B cell (primary cell): ENCODE measurements at regions not wholly inside any gene's neighbourhood (a gene's known extent, or its start where the extent isn't known, plus 50 kb on each side); places are given as distances from the start of the nearest gene placed in this dataset.

Experiments
- ATAC-seq: fragments of 200-7000 bp; cut with Tn5 transposase; one replicate; pipeline ENCODE4 v1.10.0; 2021; ENCODE audit warnings: low read depth, mild to moderate bottlenecking, moderate number of reproducible peaks, moderate library complexity
- CTCF ChIA-PET: fragments of 350-600 bp; sonication (Branson Sonifier 250); formaldehyde crosslinking; loops from one replicate; lab custom pipeline; 2021; ENCODE audit warnings: antibody characterized with exemption, inconsistent platforms; lab: Charles Lee
- POLR2A ChIA-PET: fragments of 350-600 bp; sonication (Branson Sonifier 250); formaldehyde crosslinking; loops from one replicate; lab custom pipeline; 2021; ENCODE audit warnings: antibody characterized with exemption; lab: Charles Lee
- DNase-seq: peaks from one replicate; pipeline ENCODE4 v3.0.0; 2013
- H2AFZ ChIP-seq: 2 replicates; pipeline ENCODE4 v1.6.1; 2012; ENCODE audit warnings: mild to moderate bottlenecking, low read depth, low read length; ENCODE audit not compliant: insufficient read depth, poor library complexity, severe bottlenecking
- H3K27ac ChIP-seq, 2 donors: 1 replicate in 1 of 2; 2 replicates in 1 of 2; pipeline ENCODE4 v1.5.1; 2012 to 2013; ENCODE audit warnings: low read length in 2 of 2, mild to moderate bottlenecking in 2 of 2, moderate library complexity in 1 of 2
- H3K27me3 ChIP-seq, 4 experiments: fragments of 200-600 bp in 1 of 4; sonication (generic) in 1 of 4; replicated peaks in 1 of 4; 1 replicate in 2 of 4; 2 replicates in 2 of 4; pipeline versions ENCODE4 v1.6.1 to v1.7.0; 2013 to 2016; ENCODE audit warnings: low read length in 3 of 4, mild to moderate bottlenecking in 2 of 4, mixed read lengths in 1 of 4, moderate library complexity in 1 of 4; ENCODE audit not compliant: insufficient read depth in 4 of 4, control insufficient read depth in 3 of 4; ENCODE audit errors: control extremely low read depth in 1 of 4
- H3K36me3 ChIP-seq, 2 experiments: replicated peaks in 1 of 2; 1 replicate in 1 of 2; 2 replicates in 1 of 2; pipeline versions ENCODE4 v1.6.1 to v1.7.1; 2013; ENCODE audit warnings: low read length in 1 of 2; ENCODE audit not compliant: insufficient read depth in 2 of 2, control insufficient read depth in 1 of 2; ENCODE audit errors: control extremely low read depth in 1 of 2, extremely low read depth in 1 of 2
- H3K4me1 ChIP-seq, 2 donors: fragments of 200-600 bp in 1 of 2; sonication (generic) in 1 of 2; 1 replicate in 1 of 2; 2 replicates in 1 of 2; pipeline versions ENCODE4 v1.5.1 to v1.6.1; 2013 to 2017; ENCODE audit warnings: low read length in 2 of 2; ENCODE audit not compliant: control insufficient read depth in 2 of 2, insufficient read depth in 2 of 2
- H3K4me2 ChIP-seq: replicated peaks from 2 replicates; pipeline ENCODE3; 2012; ENCODE audit warnings: mild to moderate bottlenecking, low read depth, low read length; ENCODE audit not compliant: poor library complexity, severe bottlenecking
- H3K4me3 ChIP-seq, 5 experiments: fragments of 200-600 bp in 1 of 5; sonication (generic) in 1 of 5; 1 replicate in 3 of 5; 2 replicates in 2 of 5; pipeline versions ENCODE4 v1.5.1 to v1.7.0; 2011 to 2016; ENCODE audit warnings: low read length in 4 of 5, mild to moderate bottlenecking in 4 of 5, low read depth in 2 of 5, control low read depth in 1 of 5, moderate library complexity in 1 of 5; ENCODE audit not compliant: insufficient read depth in 1 of 5; ENCODE audit errors: control extremely low read depth in 1 of 5, extremely low read depth in 1 of 5
- H3K79me2 ChIP-seq: fragments of 200-600 bp; sonication (generic); one replicate; pipeline ENCODE4 v1.6.0; 2016; ENCODE audit warnings: low read length; ENCODE audit not compliant: control insufficient read depth, insufficient read depth
- H3K9ac ChIP-seq: fragments of 200-600 bp; sonication (generic); 2 replicates; pipeline ENCODE4 v1.6.1; 2017; ENCODE audit warnings: mild to moderate bottlenecking, low read length, moderate library complexity
- H3K9me3 ChIP-seq, 3 donors: one replicate each; pipeline versions ENCODE4 v1.6.1 to v1.7.1; 2013; ENCODE audit warnings: low read length in 2 of 3; ENCODE audit not compliant: control insufficient read depth in 2 of 3, insufficient read depth in 1 of 3; ENCODE audit errors: control extremely low read depth in 1 of 3
- H4K20me1 ChIP-seq: 2 replicates; pipeline ENCODE4 v1.6.0; 2012; ENCODE audit warnings: mild to moderate bottlenecking, low read length; ENCODE audit not compliant: insufficient read depth, control insufficient read depth, poor library complexity, severe bottlenecking
- H3K27ac Mint-ChIP-seq: one replicate; pipeline ENCODE4 v1.8.0; 2021; ENCODE audit warnings: mixed read lengths
- H3K27me3 Mint-ChIP-seq: one replicate; pipeline ENCODE4 v1.8.0; 2021; ENCODE audit warnings: mixed read lengths
- H3K4me1 Mint-ChIP-seq: one replicate; pipeline ENCODE4 v1.8.0; 2021; ENCODE audit warnings: mixed read lengths
- H3K4me3 Mint-ChIP-seq: one replicate; pipeline ENCODE4 v1.8.0; 2021; ENCODE audit warnings: mixed read lengths
- H3K9me3 Mint-ChIP-seq: one replicate; pipeline ENCODE4 v1.8.0; 2022; ENCODE audit warnings: mixed read lengths; ENCODE audit not compliant: insufficient read depth
- CTCF ChIP-seq: fragments of 200-600 bp; IDR thresholded peaks from one replicate; pipeline ENCODE4 v1.8.0; 2022; ENCODE audit warnings: antibody characterized with exemption, mild to moderate bottlenecking
- EZH2 ChIP-seq: IDR thresholded peaks from 2 replicates; pipeline ENCODE4 v1.6.1; 2012; ENCODE audit warnings: borderline replicate concordance, low read depth, mild to moderate bottlenecking, moderate library complexity, low read length; ENCODE audit not compliant: insufficient read depth, poor library complexity, severe bottlenecking
- WGBS: methylation state at CpG from one replicate; pipeline ENCODE4 v1.1.5; 2013; ENCODE audit warnings: missing lambda C conversion rate; ENCODE audit not compliant: insufficient coverage; 5-methylcytosine and 5-hydroxymethylcytosine counted together
- intact Hi-C: fragments of 100-400 bp; cut with micrococcal nuclease; formaldehyde crosslinking; loops from one replicate; pipeline ENCODE4 v1.10.0; 2022

- Histone ChIP-seq H3K9ac (no peak overlapping the region), H3K4me2 (no peak overlapping the region), H3K36me3 (no peaks in the 10 kb centered on the region), H3K79me2 (no peaks in the 10 kb centered on the region), H4K20me1 (no peaks in the 10 kb centered on the region), H3K4me3 (no peak overlapping the region), H3K27ac (no peak overlapping the region), H3K27me3 (no peaks in the 10 kb centered on the region), H3K4me1 (no peaks in the 10 kb centered on the region), H2AFZ (no peak overlapping the region), H3K9me3 (peaks cover 0 to 6% (median 0%) of the 10 kb centered on the region in 3 donors)
- H3K27ac Mint-ChIP-seq: no peak overlapping the region
- no peak for ATAC-seq
- H3K4me3 Mint-ChIP-seq: no peak overlapping the region
- no peaks in the 10 kb centered on the region for H3K27me3 Mint-ChIP-seq
- ChIA-PET POLR2A (no interaction called here), CTCF (no interaction called here)
- no peaks in the 10 kb centered on the region for H3K9me3 Mint-ChIP-seq
- DNase-seq: no peak
- intact Hi-C loops: no loop called here
- H3K4me1 Mint-ChIP-seq: no peaks in the 10 kb centered on the region
- TF ChIP-seq EZH2 (no peak), CTCF (no peak)
- WGBS: no CpG with 5 or more reads among the region's 3 CpGs
These were observed 374.3 kb downstream of the EFNB2 start for GRCh38 chr13:106161146-106161545.

DNA sequence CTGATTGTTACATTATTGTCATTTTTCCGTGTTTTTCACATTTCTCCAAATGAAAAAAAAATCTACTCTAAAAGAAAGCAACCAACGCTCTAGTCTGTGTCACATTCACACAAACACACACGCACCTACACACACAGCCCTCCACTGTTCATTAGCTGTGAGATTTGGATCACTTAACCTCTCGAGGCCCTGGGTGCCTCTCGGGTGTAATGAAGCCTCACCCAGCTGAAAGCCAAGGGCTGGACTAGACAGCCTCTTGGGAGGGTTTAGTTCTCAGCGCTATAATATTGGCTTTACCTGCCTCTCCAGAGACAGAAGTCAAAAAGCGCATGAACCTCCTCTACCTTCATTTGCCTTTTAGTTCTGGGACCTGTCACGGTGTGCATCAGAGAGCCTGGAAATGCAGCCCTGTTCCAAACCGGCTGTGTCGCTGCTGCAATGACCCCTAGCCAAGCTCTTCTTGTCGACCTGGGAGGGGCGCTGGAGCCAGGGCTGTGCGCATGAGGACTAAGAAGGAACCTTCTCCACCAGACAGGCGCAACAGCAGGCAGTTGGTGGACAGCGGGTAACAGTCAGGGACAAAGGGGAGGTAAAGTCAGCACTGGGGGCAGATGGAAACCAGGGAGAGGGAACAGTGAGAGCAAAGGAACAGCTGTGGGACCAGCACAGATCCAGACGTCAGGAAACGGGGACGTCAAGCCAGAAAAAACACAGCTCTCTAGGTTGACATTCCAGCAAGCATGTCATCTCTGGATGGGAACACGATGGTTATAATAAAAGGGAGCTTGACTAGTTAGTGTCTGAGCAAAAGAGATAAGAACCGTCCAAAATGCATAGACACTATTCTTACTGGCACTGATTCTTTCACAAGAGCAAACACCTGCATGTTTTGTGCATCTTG lies 375.9 kb downstream of the EFNB2 start:
- no peak overlapping the region for H3K4me3 Mint-ChIP-seq
- no peaks in the 10 kb centered on the region for H3K9me3 Mint-ChIP-seq
- intact Hi-C loops: no loop called here
- Histone ChIP-seq H3K9me3 (peaks cover 0 to 6% (median 0%) of the 10 kb centered on the region in 3 donors), H3K4me3 (no peak overlapping the region), H3K4me2 (no peak overlapping the region), H2AFZ (no peak overlapping the region), H3K27me3 (no peaks in the 10 kb centered on the region), H3K9ac (no peak overlapping the region), H3K36me3 (no peaks in the 10 kb centered on the region), H4K20me1 (no peaks in the 10 kb centered on the region), H3K27ac (no peak overlapping the region), H3K79me2 (no peaks in the 10 kb centered on the region), H3K4me1 (no peaks in the 10 kb centered on the region)
- CTCF ChIA-PET: no interaction called here
- TF ChIP-seq EZH2: no peak
- TF ChIP-seq CTCF: no peak
- no peak overlapping the region for H3K27ac Mint-ChIP-seq
- WGBS: 92% methylated on average over 17 of the region's 20 CpGs
- DNase-seq (no peak), ATAC-seq (no peak)
- POLR2A ChIA-PET: no interaction called here
- H3K4me1 Mint-ChIP-seq: no peaks in the 10 kb centered on the region
- no peaks in the 10 kb centered on the region for H3K27me3 Mint-ChIP-seq
